IMR-90 (cell line): ENCODE measurements at regions not wholly inside any gene's neighbourhood (a gene's known extent, or its start where the extent isn't known, plus 50 kb on each side); places are given as distances from the start of the nearest gene placed in this dataset.

Source experiments
- FOS ChIP-seq: fragments of 150-350 bp; IDR thresholded peaks from 2 replicates; pipeline ENCODE4 v1.6.1; 2016; ENCODE audit warnings: low read depth, low read length
- MAZ ChIP-seq: IDR thresholded peaks from 2 replicates; pipeline ENCODE4 v1.6.1; 2012; ENCODE audit warnings: low read depth, mild to moderate bottlenecking, low read length, improper control_type of control experiment, moderate library complexity, borderline replicate concordance
- RFX5 ChIP-seq: IDR thresholded peaks from 2 replicates; pipeline ENCODE4 v1.8.0; 2012; ENCODE audit warnings: low read depth, mild to moderate bottlenecking, low read length, moderate library complexity
- SMC3 ChIP-seq: fragments of 150-350 bp; IDR thresholded peaks from 2 replicates; pipeline ENCODE4 v1.6.1; 2016; ENCODE audit warnings: low read depth, mild to moderate bottlenecking, antibody characterized with exemption, low read length, moderate library complexity
- TF ChIP-seq, protein P1 (sequence below): conservative IDR thresholded peaks from 2 replicates; pipeline ENCODE4 v1.5.1; 2012; ENCODE audit warnings: mild to moderate bottlenecking, low read depth, low read length, improper control_type of control experiment

- TF ChIP-seq, protein P1, sequence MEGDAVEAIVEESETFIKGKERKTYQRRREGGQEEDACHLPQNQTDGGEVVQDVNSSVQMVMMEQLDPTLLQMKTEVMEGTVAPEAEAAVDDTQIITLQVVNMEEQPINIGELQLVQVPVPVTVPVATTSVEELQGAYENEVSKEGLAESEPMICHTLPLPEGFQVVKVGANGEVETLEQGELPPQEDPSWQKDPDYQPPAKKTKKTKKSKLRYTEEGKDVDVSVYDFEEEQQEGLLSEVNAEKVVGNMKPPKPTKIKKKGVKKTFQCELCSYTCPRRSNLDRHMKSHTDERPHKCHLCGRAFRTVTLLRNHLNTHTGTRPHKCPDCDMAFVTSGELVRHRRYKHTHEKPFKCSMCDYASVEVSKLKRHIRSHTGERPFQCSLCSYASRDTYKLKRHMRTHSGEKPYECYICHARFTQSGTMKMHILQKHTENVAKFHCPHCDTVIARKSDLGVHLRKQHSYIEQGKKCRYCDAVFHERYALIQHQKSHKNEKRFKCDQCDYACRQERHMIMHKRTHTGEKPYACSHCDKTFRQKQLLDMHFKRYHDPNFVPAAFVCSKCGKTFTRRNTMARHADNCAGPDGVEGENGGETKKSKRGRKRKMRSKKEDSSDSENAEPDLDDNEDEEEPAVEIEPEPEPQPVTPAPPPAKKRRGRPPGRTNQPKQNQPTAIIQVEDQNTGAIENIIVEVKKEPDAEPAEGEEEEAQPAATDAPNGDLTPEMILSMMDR: no peak
- TF ChIP-seq SMC3: no peak
- TF ChIP-seq RFX5: no peak
- TF ChIP-seq FOS: no peak
- no peak for TF ChIP-seq MAZ
These were observed 301.0 kb downstream of the RWDD3 start for GRCh38 chr1:95534985-95535384.
